ENCODE measurements at regions not wholly inside any gene's neighbourhood (a gene's known extent, or its start where the extent isn't known, plus 50 kb on each side); places are given as distances from the start of the nearest gene placed in this dataset.
A peak's percentile ranks its signal among the peaks of the same experiment; 100 is the strongest.

- TF ChIP-seq CCAR2 (IDR thresholded peaks at IDR 0.05; ENCODE audit: low read depth, low read length) (no peak), ZNF644 (tag; IDR thresholded peaks at IDR 0.05; ENCODE audit: low read depth) (peak; percentile 100), RBM22 (IDR thresholded peaks at IDR 0.05; ENCODE audit: low read depth, low read length, poor library complexity, severe bottlenecking) (no peak), NUFIP1 (IDR thresholded peaks at IDR 0.05; ENCODE audit: partially characterized antibody) (peak; percentile 98), SRF (CRISPR knock-in tag; IDR thresholded peaks at IDR 0.05) (peak in 1 of 2 experiments; percentile 91; a peak in 2 of 4 replicates), PML (IDR thresholded peaks at IDR 0.05; ENCODE audit: low read length) (0 out of 2 replicates have a peak, but pooled peaks have one; percentile 32), ZNF589 (CRISPR knock-in tag; IDR thresholded peaks at IDR 0.05; ENCODE audit: low read depth) (peak; percentile 100), TEAD4 (IDR thresholded peaks at IDR 0.05; ENCODE audit: low read length) (peak; percentile 81), TEAD4 (CRISPR knock-in tag; IDR thresholded peaks at IDR 0.05; ENCODE audit: borderline replicate concordance) (no peak), SMAD3 (CRISPR knock-in tag; conservative IDR thresholded peaks at IDR 0.05) (peak; percentile 99), PYGO2 (tag; IDR thresholded peaks at IDR 0.05) (peak; percentile 96), JUNB (CRISPR knock-in tag; conservative IDR thresholded peaks at IDR 0.05) (peak; percentile 88), ZNF407 (IDR thresholded peaks at IDR 0.05; ENCODE audit: low read depth) (no peak), ZNF41 (CRISPR knock-in tag; conservative IDR thresholded peaks at IDR 0.05) (peak; percentile 98), MCM5 (IDR thresholded peaks at IDR 0.05; ENCODE audit: low read depth) (no peak), ZNF354B (CRISPR knock-in tag; IDR thresholded peaks at IDR 0.05) (peak; percentile 96), BACH1 (tag; IDR thresholded peaks at IDR 0.05) (peak; percentile 93), TAF7 (tag; IDR thresholded peaks at IDR 0.05) (peak; percentile 92), ZFPM2 (CRISPR knock-in tag; IDR thresholded peaks at IDR 0.05) (peak; percentile 95), ZNF57 (CRISPR knock-in tag; IDR thresholded peaks at IDR 0.05) (peak; percentile 97), HOMEZ (CRISPR knock-in tag; IDR thresholded peaks at IDR 0.05) (peak; percentile 98), ZNF133 (CRISPR knock-in tag; IDR thresholded peaks at IDR 0.05) (peak; percentile 97)
Measured at GRCh38 chr11:97973352-97973857, 1047.3 kb upstream of the CNTN5 start (continued).

All from K562 (cell line).